ENCODE measurements at regions not wholly inside any gene's neighbourhood (a gene's known extent, or its start where the extent isn't known, plus 50 kb on each side); places are given as distances from the start of the nearest gene placed in this dataset.

- TF ChIP-seq, protein P1, sequence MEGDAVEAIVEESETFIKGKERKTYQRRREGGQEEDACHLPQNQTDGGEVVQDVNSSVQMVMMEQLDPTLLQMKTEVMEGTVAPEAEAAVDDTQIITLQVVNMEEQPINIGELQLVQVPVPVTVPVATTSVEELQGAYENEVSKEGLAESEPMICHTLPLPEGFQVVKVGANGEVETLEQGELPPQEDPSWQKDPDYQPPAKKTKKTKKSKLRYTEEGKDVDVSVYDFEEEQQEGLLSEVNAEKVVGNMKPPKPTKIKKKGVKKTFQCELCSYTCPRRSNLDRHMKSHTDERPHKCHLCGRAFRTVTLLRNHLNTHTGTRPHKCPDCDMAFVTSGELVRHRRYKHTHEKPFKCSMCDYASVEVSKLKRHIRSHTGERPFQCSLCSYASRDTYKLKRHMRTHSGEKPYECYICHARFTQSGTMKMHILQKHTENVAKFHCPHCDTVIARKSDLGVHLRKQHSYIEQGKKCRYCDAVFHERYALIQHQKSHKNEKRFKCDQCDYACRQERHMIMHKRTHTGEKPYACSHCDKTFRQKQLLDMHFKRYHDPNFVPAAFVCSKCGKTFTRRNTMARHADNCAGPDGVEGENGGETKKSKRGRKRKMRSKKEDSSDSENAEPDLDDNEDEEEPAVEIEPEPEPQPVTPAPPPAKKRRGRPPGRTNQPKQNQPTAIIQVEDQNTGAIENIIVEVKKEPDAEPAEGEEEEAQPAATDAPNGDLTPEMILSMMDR (IDR thresholded peaks at IDR 0.05; ENCODE audit: insufficient read depth, missing control alignments), result no peak
- DNase-seq (ENCODE audit: insufficient read length, low spot score), result no peak
- no peak for FAIRE-seq
Measured at GRCh38 chr13:40230833-40231266, 435.6 kb downstream of the FOXO1 start.

- TF ChIP-seq, protein P1 (IDR thresholded peaks at IDR 0.05; ENCODE audit: insufficient read depth, missing control alignments), result no peak
- FAIRE-seq (no peak), DNase-seq (ENCODE audit: insufficient read length, low spot score) (no peak)
Measured at GRCh38 chr13:40231311-40231710, 435.1 kb downstream of the FOXO1 start.

DNA sequence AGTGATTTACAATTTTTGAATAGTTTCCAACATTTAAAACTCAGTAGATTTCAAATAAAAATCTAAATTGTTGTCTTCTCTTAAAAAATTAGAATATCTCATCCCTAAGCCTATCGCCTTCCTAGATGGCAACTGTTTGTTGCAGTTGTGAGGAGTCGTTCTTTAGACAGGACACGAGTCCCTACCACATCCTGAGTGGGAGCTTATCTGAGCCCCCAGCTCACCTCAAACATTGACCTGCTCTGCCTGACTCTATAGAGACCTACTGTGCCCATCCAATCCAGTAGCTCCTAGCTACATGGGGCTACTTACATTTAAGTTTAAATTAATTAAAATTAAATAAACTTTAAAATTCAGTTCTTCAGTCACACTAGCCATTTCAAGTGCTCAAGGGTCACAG lies 434.7 kb downstream of the FOXO1 start:
- no peak for FAIRE-seq
- TF ChIP-seq, protein P1 (IDR thresholded peaks at IDR 0.05; ENCODE audit: insufficient read depth, missing control alignments), result no peak
- no peak for DNase-seq (ENCODE audit: insufficient read length, low spot score)

DNA sequence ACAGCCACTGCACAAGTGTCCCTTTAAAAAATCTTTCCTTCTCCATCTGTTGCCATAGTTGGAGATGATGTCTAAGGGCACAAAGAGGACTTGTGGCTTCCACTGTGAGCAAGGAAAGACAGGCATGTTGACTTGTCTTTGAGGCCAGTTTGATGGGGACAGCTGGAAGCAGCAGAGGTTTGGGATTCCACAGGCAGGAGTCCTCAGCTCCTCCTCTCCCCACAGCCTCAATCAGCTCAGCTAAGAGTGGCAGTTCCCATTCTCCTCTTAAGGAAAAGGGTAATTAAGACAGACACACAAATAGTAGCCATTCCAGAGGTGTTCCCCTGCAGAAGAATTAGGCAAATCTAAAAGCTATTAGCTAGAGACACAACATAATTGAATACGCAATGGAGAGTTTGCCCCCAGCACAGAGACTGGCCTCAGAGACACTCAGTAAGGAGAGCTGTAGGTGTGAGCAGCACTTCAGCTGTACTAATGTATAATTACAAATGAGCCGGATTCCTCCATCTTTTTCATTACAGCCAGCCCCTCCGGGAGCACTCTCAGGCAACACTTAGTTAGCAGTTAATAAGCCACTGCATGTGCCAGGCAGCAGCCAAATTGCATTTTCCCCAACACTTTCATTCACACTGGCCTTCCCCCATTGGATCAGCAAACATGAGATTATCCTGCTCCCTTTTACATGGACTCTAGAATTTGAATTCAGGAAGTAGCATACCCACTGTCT lies 434.0 kb downstream of the FOXO1 start:
- TF ChIP-seq, protein P1 (IDR thresholded peaks at IDR 0.05; ENCODE audit: insufficient read depth, missing control alignments), result no peak
- FAIRE-seq (no peak), DNase-seq (ENCODE audit: insufficient read length, low spot score) (no peak)

GRCh38 chr13:40233731-40234195 lies 432.7 kb downstream of the FOXO1 start:
- DNase-seq (ENCODE audit: insufficient read length, low spot score) (no peak), FAIRE-seq (no peak)
- TF ChIP-seq, protein P1 (IDR thresholded peaks at IDR 0.05; ENCODE audit: insufficient read depth, missing control alignments), result no peak

DNA sequence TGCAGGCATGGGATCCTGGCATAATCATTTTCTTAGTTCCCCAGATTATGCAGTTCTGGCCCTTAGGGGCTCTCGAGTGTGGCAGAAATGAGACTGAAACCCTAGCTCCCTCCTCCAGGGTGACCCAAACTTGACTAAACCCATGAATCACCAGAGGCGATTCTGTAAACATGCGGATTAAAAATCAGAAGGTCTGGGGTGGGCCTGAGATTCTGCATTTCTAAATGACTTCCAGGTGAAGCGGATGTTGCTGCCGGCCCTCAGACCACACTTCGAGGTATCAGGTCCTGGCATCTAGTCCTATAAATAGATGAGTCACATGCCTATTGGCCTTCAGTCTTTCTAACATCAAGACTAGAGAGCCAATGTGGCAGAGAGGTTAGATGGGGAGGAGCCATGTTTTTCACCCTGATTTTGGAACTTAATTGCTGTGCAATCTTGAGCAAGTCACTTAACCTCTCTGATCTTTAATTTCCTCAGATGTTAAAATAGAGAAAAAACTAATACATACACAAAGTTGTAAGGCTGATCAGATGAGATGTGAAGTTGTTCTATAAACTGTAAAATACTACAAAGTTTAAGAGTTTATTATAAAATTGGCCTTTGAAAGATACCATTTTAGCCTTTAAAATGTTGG lies 431.2 kb downstream of the FOXO1 start:
- TF ChIP-seq, protein P1 (IDR thresholded peaks at IDR 0.05; ENCODE audit: insufficient read depth, missing control alignments), result no peak
- FAIRE-seq (no peak), DNase-seq (ENCODE audit: insufficient read length, low spot score) (no peak)

Data from D721Med (cell line).